OCI-LY3 (cell line): ENCODE measurements at regions not wholly inside any gene's neighbourhood (a gene's known extent, or its start where the extent isn't known, plus 50 kb on each side); places are given as distances from the start of the nearest gene placed in this dataset.

ENCODE experiments used
- EZH2phosphoT487 ChIP-seq: fragments of 200-600 bp; shearing (Covaris generic); IDR thresholded peaks from 2 replicates; pipeline ENCODE4 v1.6.1; 2018; ENCODE audit warnings: antibody characterized with exemption, mixed run types, low read depth
- TF ChIP-seq, protein P1 (sequence below): fragments of 200-600, 300-600 bp; sonication (generic); IDR thresholded peaks from 2 replicates; pipeline ENCODE4 v1.5.1; 2014; ENCODE audit warnings: antibody characterized with exemption, low read length, low read depth

DNA sequence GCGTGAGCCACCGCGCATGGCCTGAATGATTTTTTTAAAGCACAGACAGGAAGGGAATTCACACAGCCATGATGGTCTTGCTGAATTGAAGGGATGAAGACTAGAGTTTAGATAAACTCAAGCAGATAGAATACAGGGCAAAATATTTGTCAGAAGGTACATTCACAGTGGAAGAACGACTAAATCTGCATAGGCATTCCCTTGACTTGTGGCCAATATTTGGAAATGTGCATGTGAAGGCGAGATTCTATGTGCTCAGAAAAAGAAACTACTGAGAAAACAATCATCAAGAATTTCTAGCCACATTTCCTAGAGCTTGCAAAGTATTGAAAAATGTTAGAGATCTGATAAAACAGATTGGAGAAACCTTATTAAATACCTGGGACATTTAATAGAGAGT, 1166.2 kb downstream of the DNAJB9 start:
- TF ChIP-seq, protein P1, sequence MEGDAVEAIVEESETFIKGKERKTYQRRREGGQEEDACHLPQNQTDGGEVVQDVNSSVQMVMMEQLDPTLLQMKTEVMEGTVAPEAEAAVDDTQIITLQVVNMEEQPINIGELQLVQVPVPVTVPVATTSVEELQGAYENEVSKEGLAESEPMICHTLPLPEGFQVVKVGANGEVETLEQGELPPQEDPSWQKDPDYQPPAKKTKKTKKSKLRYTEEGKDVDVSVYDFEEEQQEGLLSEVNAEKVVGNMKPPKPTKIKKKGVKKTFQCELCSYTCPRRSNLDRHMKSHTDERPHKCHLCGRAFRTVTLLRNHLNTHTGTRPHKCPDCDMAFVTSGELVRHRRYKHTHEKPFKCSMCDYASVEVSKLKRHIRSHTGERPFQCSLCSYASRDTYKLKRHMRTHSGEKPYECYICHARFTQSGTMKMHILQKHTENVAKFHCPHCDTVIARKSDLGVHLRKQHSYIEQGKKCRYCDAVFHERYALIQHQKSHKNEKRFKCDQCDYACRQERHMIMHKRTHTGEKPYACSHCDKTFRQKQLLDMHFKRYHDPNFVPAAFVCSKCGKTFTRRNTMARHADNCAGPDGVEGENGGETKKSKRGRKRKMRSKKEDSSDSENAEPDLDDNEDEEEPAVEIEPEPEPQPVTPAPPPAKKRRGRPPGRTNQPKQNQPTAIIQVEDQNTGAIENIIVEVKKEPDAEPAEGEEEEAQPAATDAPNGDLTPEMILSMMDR, result no peak
- no peak for TF ChIP-seq EZH2phosphoT487
